ENCODE measurements at regions not wholly inside any gene's neighbourhood (a gene's known extent, or its start where the extent isn't known, plus 50 kb on each side); places are given as distances from the start of the nearest gene placed in this dataset.
A peak's percentile ranks its signal among the peaks of the same experiment; 100 is the strongest.

DNA sequence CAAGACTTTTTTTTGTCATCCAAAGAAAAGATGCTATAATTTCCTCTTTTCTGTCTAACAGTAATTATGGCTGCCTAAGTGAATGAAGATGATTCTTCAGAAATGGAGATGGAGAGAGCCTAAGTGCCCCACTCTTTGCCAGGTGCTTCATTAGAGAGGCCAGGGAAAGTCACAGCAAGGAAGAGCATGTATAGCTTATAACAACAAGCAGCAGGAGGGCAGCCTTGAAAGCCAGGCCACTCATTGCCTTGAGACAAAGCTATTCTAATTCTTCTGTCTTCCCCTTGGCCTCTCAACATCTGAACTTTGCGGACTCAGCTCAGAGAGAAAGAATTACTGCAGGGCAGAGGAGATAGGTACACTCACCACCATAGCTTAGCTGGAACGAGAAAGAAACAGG is 112.0 kb upstream of the ZNF366 start:
- DNase-seq (ENCODE audit: low read depth): no peak

DNA sequence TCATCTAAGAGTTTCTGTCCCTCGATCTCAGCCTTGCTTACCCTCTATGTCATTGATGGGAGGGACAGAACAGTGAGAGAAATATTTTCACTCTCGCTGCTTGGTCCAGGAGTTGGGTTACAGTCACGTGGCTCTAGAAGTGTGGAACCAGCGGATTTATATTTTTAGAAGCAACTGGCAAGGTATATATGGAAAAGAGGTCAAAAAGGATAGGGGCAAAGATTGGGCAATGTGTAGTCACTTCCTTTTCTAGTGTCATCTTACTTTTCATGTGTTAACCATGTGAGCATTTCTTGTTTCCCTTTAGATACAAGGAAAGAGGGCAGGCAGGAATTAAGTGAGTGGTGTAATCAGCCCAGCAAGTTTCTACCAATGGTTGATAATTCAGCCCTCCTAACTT is 111.5 kb upstream of the ZNF366 start:
- DNase-seq (ENCODE audit: low read depth): no peak

DNA sequence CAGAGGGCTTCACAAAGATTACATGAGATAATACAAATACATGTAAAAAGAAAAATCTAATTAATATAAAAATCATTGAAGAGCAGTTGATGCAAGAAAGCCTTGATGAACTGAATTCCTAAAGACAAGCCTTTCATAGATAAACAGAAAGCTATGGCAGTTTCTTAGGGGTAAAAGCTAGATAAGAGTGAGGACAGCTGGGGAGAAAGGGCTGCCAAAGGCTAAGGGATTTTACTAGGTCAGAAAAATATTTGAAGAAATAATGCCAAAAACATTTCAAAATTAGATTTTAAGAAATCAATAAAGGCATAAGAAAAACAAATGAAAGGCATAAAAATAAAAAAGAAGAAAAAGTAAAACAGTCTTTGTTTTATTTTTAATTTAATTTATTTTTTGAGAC is 107.9 kb upstream of the ZNF366 start:
- DNase-seq (ENCODE audit: low read depth): no peak

DNA sequence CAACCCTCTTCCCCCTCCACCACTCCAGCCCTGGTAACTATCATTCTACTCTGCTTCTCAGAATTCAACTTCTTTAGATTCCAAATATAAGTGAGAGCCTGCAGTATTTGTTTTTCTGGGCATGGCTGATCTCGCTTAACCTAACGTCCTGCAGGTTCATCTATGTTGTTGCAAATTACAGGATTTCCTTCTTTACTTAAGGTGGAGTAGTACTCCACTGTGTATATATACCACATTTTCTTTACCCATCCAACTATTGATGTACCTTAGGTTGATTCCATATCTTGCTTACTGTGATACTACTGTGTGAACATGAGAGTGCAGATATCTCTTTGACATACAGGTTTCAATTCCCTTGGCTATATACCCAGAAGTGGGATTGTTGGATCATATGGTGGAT is 106.3 kb upstream of the ZNF366 start:
- DNase-seq (ENCODE audit: low read depth): no peak

DNA sequence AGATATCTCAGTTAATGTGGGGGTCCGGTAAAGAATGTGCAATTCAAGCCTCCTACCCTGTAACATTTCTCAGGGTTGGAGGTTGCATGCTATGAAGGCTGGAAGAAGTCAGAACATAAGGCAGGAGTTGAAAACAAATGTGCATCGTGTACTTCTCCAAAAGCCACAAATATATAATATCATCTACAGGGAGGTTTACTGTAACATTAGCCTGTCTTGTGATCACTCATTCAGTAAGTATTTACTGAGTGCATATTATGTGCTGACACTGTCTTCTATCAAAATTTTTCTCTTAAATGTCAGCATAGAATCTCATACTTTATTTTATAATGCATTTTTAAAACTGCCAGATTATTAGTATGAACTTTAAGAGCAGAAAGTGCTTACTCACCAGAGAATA is 105.6 kb upstream of the ZNF366 start:
- DNase-seq (ENCODE audit: low read depth): no peak

DNA sequence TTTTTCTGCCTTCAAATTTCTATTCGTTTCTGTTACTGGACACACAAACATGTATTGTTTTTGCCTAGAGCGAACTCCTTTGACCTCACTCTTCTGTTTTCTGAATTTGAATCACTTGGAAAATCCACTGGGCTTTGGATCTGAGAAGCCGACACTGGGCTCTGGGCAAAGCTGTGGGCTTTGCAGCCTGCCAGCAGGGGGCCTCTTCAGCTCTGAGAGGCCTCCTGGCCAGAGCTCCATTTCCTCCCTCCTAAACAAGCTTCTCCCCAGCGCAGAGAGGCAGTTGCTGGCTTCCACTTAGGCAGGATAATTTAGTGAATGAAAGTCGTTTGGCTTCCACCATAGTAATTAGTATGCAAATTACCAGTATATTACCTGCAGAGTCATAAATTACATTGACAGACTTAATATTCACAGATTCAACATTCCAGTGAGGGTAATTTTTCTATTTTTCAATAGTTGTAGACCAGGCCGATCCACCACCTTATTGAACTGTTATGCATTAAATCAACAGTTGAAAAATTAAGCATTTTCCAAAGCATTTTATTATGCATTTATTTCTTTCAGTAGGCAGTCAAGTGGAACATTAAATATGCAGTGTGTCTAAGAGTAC is 104.0 kb upstream of the ZNF366 start:
- peak; percentile 2 for DNase-seq (ENCODE audit: low read depth)

DNA sequence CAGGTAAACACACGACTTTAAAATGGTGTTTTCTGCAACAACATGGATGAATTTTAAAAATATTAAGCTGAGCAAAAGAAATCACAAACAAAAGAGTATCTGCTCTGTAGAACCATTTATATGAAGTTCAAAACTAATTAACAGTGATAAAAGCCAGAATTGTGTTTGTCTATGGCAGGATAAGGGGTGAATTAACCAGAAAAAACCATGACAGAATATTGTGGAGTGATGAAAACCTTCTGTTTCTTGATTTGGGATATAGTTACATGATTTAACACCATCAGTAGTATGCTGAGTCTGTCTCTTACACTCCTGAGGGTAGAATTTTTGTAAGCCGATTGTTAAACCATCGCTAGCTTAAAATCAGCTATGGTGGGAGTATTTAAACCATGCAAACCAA is 101.7 kb upstream of the ZNF366 start:
- no peak for DNase-seq (ENCODE audit: low read depth)

DNA sequence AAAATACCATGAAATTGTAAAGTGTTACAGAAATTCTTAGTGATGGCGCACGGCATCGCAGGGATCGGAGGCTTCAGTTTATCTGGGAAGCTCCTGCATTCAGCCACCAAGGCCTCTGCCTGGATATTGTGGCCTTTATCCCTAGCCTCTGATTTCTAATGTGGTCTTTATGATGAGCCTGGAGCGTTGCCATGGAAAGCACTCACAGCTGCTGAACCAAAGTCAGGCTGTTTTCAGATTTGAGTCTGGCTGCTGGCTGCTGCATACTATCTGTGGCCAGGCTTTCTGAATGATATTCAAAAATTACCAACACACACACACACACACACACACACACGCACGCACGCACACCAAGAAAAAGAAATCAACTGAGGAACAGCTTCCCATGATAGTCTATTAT is 101.1 kb upstream of the ZNF366 start:
- DNase-seq (ENCODE audit: low read depth): no peak

DNA sequence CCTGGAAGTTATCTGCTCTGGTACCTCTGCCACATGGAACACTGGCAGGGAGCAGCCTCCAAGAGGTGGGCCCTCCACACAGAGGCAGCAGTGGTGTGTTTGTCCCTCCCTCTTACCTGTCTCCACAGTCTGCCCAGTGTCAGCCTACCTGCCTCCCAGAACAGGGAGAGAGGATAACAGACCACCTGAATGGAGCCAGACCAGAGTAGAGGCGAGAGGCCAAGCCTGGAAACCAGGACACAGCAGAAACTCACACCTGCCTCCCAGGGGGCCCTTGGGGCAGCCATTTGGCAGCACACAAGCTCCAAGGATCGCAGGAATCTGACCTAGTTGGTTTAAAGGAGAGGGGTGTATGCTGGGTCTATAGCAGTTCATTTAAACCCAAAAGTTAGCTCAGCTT is 100.2 kb upstream of the ZNF366 start:
- no peak for DNase-seq (ENCODE audit: low read depth)

DNA sequence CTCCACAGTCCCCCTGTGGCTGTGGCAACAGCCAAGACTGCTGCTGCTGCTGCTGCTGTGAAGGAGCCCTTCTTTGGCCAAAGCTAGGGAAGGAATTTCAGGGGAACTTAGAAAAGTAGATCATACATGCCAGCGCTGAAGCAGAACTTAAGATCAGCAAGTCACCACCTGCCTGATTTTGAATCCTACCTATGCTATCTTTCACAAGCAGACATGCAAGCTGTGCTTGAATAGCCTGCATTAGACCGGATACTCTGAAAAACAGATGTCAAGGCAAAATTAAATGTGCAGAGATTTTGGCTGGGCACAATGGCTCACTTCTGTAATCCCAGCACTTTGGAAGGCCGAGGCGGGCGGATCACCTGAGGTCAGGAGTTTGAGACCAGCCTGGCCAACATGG is 99.3 kb upstream of the ZNF366 start:
- DNase-seq (ENCODE audit: low read depth): no peak

DNA sequence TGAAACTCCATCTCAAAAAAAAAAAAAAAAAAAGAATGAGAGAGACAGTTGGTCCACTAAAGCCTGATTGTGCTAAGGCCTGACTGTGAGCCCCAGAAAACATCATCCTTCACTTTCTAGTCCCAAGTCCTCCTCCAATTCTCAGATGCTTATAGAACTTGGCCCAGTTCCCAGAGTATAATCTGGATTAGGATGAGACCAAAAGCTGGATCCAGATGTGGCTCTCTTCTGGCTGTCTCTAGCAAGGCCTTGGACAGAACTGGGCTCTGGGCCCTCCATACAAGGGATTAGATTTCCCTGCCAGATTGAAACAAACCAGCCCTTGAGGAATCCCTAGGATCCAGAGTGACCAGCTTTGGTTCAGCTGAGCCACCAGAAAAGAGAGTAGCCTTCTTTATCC is 98.4 kb upstream of the ZNF366 start:
- no peak for DNase-seq (ENCODE audit: low read depth)

DNA sequence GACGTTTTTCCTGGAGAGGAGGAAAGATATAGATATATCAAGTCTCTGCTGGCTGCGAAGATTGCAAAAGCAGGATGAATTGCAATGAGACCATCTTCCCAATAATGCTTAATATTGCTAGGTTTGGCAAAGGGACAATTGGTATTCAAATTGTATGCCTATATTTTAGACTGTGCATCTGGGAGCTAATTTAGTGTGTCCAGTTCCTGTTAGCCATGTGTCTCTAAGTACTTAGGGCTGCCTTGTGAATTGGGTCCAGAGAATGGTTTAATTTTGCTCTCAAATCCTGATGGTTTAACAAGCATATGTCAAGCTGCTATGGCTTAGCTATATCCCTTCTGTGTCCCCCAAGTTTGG is 97.6 kb upstream of the ZNF366 start:
- no peak for DNase-seq (ENCODE audit: low read depth)

DNA sequence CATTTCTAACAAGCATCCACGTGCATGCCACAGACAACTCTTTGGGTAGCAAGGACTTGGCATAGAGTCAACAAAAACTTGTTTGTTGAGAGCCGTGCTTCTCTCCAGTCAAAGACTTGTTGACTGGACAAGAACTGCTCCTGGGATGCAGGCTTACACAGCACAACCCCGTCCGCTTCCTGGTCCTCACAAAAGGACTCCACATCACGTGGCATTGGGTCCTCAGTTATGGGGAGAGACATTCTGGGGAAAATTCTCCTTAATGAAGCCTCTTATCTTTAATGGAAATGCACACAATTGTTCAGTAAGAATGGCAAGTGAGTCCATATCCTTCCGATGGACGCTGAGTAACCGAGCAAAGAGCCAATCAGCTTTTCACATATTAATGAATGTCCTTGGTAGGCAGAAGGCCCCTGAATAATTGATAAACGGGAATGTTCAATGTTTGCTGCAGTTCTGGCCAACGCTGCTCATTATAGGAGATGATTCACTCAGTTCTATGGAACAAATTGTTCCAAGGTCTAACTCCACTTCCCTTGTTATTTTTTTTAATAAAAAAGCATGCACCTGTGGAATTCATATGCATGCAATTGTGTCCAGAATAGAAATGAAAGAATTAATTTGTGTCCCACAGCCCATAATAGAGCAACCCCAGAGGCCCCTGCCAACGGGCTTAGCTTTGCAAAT is 97.0 kb upstream of the ZNF366 start:
- no peak for DNase-seq (ENCODE audit: low read depth)

DNA sequence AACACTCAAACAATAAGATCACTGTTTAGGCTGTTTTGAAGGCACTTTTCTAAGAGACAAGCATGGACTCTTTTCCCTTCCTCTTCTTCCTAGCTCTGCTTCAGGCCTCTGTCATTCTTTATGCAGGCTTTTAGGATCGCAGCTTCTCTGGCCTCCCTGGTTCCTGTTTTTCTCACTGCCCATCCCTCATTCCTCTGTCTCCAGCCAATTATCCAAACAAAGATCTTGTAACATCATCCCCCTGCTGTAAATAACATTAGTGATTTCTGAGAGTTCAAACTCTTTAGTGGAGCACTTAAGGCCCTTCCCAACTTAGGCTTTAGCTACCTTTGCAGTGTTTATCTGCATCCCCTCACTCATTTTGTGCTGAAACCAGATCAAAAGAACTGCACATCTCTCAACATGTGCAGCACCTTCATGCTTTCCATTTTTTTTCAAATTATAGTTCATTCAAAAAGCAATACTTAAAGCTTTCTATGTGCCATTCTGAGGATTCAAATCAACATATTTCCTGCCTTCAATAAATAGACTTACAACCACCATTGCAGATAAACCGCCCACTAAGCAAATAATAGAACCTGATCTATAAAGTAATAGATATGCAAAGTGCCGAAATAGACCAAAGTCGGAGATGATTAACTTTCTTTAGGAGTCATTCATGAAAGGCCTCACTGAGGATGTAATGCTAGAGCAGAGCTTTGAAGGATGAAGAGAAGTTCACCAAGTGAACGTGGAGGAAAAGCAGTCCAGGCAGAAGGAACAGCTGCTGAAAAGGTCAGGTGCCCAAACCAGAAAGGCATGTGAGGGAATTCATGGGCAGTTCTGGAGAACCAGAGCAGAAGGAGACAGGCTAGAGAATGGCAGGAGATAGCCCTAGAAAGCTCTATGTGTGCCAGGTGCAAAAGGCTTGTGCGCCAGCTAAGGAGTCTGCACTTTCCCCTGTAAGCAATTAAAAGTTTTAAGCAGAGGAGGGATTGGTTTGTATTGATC is 95.8 kb upstream of the ZNF366 start:
- DNase-seq (ENCODE audit: low read depth): no peak

DNA sequence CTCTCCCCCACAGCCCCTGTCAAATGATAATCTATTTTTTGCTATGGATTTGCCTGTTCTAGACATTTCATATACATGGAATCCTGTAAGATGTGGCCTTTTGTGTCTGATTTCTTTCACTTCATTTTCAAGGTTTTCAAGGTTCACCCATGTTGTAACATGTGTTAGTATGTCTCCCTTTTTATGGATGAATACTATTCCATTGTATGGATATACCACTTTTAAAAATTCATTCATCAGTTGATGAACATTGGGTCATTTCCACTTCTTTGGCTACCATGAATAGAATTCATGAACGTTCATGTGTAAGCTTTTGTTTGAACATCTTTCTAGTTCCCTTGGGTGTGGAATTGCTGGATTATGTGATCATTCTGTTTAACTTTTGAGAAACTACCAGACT is 94.7 kb upstream of the ZNF366 start:
- DNase-seq (ENCODE audit: low read depth): no peak

DNA sequence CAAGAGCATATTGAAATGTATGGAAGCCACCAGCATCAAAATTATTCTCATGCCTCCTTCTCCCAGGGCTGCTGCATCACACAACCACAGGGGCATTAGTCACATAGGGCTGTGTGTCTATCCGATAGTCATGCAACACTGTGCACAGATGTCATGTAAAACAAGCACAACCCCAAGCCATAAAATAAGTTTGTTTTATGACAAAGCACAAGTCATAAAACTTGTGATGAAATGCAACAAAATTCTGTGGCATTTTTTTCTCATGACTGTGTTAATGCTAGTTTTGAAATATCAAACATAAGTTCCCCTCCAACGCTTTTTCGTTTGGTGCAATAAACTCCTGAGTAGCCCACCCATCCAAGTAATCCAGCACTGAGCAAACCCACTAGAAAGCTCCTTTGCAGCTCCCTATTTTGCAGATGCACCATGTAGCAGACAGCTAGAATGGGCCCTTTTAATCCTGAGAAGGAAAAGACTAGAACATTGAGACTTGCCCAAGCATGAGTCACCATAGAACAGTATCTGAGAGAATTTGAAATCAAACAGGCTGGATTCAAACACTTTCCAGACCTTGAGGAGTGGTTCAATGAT is 93.3 kb upstream of the ZNF366 start:
- no peak for DNase-seq (ENCODE audit: low read depth)

DNA sequence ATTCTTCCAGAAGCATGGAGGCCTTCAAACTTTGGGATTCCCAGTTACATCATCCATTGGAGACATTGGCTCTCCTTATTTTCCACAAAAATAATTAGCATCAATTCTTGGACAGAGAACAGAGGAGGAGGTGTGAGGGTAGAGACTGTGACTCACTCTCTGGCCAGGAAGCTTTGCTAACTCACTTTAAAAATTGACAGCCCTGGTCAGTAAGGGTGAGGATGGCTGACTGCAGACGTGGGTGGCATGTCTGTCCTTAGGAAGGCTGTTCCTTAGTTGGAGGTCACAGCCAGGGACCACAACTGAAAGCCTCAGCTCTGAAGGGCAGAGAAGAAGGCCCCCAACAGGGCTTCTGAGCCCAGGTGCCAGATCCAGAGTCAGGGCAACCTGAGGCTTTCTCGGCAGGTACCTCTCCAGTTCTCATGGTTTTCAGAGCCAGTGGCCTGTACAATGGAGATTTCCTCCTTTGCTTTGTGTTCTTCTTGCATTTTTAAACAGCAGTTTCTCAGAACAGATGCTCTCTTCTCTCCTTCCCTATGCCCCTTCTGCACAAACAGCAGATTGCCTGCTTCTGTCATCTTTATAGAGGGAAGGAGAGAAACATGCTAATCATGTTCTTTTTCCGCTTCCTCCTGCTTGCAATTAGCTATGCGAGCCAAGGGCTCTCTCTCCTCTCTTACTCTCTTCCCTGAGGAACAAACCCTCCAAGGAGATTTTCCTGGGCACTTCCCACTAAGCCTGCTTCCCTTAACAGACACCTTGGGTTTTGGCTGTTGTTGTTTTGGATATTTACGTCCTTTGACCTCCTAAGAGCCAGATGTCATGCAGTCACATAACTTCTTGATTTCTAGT is 92.5 kb upstream of the ZNF366 start:
- no peak for DNase-seq (ENCODE audit: low read depth)

DNA sequence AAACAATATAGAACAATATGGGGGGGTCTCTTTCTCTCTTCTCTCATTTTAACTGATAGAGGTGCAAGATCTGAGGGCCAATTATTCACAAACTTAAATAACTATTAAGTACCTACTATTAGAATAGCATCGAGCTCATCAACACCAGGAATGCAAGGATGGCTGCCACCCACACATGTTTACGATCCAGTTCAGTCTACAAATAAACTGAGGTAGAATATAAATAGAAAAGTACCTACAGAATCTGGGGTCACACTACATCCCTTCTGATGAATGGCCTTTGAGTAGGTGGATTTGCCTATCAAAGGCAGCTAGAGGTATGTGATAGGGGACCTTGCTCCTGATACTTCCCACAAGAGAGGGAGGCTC is 91.8 kb upstream of the ZNF366 start:
- DNase-seq (ENCODE audit: low read depth): no peak

DNA sequence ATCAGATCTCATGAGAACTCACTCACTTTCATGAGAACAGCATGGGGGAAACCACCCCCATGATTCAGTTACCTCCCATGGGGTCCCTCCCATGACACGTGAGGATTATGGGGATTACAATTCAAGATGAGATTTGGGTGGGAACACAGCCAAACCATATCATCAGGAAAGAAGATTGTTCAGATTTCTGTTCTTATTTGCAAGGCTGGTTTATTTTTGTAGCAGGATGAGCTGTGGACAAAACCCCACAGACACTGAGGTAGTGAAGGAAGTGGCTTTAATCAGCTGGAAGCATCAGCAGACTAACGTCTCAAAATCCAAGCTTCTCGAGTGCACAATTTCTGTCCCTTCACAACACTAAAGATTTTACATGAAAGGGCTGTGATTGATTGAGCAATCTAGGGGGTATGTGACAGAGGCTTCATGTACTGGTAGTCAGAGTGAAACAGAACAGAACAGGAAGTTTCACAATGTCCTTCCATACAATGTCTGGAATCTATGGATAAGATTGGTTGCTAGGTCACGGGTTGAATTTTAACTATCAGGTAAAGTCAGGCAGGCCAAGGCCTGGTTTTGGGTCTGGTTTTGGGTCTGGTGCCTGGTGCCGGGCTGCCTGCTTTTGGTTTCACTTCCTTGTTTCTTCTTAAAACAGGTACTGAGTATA is 91.3 kb upstream of the ZNF366 start:
- no peak for DNase-seq (ENCODE audit: low read depth)

DNA sequence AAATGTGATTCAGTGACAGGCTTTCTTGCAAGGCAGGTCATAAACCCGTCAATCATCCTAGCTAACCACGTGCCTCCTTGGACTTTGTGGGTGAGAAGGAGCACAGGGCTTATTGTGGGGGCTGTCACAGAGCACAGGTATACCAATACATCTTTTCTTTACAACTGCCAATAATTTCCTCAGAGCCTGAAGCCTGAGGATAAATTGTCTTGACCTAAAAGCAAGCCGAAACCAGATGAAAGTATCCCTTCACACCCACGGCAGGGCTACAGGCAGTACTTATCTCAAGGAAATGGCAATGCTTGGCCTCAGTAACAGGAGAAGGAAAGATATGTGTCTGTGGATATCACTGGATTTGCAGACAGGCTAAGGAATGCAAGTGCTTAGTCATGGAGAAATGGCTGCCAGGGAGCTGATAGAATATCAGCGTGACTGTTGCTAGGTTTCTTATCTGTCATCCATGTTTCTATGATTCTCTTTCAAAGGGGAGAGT is 90.3 kb upstream of the ZNF366 start:
- DNase-seq (ENCODE audit: low read depth): no peak

DNA sequence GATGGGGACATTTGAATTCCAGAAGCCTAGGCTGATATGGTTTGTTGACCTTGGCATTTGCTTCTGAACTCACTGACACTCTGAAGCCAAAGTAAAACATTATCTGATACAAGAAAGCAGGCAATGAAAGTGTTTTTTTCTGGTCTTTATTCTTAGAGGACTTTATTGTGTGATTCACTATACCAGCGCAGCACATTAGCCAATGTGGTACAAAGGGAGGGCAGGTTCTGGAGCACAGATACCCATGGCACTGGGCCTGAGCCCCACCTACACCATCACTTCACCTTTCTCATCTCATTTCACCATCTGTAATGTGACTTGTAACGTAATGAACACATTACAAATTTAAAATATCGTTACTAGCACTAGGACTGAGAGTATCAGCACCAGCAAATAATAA is 89.7 kb upstream of the ZNF366 start:
- no peak for DNase-seq (ENCODE audit: low read depth)

Data from stimulated activated CD8-positive, alpha-beta memory T cell treated with anti-CD3 and anti-CD28 coated beads, Interleukin-7, amount 100 ng/mL, for 24 hours (primary cell).